Prostate gland (tissue), 2 donors: ENCODE measurements at regions not wholly inside any gene's neighbourhood (a gene's known extent, or its start where the extent isn't known, plus 50 kb on each side); places are given as distances from the start of the nearest gene placed in this dataset.

Experiments used
- POLR2A ChIP-seq: fragments of 450-650 bp; IDR thresholded peaks from one replicate; pipeline ENCODE4 v1.6.1; 2016; ENCODE audit warnings: antibody characterized with exemption, mild to moderate bottlenecking
- POLR2AphosphoS5 ChIP-seq: sonication (generic); formaldehyde crosslinking; IDR thresholded peaks from one replicate; pipeline ENCODE4 v1.6.1; 2017; ENCODE audit warnings: antibody characterized with exemption
- TF ChIP-seq, protein P1 (sequence below), 4 experiments: fragments of 200-600 bp in 2 of 4; fragments of 450-650 bp in 2 of 4; sonication (generic) in 2 of 4; IDR thresholded peaks; 1 replicate in 3 of 4; 2 replicates in 1 of 4; pipeline ENCODE4 v1.5.1; 2016 to 2019; ENCODE audit warnings: antibody characterized with exemption in 4 of 4, mild to moderate bottlenecking in 2 of 4, moderate library complexity in 2 of 4

DNA sequence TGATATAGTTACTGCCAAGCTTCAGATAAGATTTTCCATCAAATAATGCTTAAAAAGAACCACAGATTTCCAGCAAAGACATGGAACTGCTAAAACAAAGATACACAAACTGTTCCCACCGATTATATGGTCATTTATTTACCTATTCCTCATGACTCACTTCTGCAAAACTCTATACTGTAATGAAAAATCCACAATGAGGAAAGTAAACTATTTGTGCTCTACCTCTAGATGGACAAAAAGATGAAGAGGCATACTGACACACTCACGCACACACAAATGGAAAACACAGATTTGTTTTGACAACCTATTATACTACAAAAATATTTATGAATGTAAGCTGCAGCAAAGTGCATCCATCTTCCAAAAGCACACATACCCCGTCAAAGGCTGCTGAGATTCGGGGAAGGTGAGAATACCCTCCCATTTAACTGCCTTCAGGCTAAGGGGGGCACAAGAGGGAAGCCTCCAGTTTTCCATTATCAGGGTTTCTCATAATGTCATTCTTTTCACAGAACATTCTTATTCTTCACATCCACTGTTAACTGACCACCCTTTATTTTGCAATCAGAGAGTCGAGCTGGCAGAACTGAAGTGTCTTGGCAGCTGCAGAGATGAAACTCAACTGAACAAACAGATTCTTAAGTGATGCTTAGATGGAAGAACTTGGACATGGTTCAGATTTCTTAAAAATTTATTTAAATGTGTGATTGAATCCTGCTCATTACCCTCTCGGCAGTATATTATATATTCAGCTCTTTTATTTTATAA, 115.9 kb upstream of the TANK start:
- TF ChIP-seq, protein P1, sequence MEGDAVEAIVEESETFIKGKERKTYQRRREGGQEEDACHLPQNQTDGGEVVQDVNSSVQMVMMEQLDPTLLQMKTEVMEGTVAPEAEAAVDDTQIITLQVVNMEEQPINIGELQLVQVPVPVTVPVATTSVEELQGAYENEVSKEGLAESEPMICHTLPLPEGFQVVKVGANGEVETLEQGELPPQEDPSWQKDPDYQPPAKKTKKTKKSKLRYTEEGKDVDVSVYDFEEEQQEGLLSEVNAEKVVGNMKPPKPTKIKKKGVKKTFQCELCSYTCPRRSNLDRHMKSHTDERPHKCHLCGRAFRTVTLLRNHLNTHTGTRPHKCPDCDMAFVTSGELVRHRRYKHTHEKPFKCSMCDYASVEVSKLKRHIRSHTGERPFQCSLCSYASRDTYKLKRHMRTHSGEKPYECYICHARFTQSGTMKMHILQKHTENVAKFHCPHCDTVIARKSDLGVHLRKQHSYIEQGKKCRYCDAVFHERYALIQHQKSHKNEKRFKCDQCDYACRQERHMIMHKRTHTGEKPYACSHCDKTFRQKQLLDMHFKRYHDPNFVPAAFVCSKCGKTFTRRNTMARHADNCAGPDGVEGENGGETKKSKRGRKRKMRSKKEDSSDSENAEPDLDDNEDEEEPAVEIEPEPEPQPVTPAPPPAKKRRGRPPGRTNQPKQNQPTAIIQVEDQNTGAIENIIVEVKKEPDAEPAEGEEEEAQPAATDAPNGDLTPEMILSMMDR (IDR thresholded peaks at IDR 0.05): no peak
- TF ChIP-seq POLR2A: no peak
- TF ChIP-seq POLR2AphosphoS5: no peak
